HG03342 (cell line): ENCODE measurements at regions not wholly inside any gene's neighbourhood (a gene's known extent, or its start where the extent isn't known, plus 50 kb on each side); places are given as distances from the start of the nearest gene placed in this dataset.

ENCODE experiments used
- ATAC-seq: cut with Tn5 transposase; IDR thresholded peaks from one replicate; pipeline ENCODE4 v1.9.1; 2021; ENCODE audit warnings: mild to moderate bottlenecking, moderate library complexity; ENCODE audit not compliant: unreplicated experiment

DNA sequence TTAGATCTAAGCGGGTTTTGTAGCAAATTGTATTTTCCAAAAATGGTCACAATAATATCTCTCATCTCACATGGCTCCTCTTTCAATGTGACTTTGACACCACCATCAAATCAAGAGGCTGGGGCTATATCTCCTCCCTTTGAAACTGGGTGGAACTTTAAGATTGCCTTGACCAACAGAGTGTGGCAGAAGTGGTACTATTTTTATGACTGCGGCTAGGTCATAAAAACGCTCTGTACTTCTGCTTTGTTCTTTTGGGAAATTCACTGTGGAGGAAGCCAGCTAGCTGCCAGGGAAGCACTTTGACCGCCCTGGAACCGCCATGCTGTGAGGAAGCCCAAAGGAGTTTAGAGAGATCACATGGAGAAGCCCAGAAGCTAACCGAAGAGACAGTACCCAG lies 50.7 kb upstream of the ACOT11 start:
- no peak for ATAC-seq

GRCh38 chr1:54495954-54496353 lies 52.1 kb upstream of the ACOT11 start:
- ATAC-seq, result no peak

GRCh38 chr1:54493608-54494007 lies 54.4 kb upstream of the ACOT11 start:
- no peak for ATAC-seq

DNA sequence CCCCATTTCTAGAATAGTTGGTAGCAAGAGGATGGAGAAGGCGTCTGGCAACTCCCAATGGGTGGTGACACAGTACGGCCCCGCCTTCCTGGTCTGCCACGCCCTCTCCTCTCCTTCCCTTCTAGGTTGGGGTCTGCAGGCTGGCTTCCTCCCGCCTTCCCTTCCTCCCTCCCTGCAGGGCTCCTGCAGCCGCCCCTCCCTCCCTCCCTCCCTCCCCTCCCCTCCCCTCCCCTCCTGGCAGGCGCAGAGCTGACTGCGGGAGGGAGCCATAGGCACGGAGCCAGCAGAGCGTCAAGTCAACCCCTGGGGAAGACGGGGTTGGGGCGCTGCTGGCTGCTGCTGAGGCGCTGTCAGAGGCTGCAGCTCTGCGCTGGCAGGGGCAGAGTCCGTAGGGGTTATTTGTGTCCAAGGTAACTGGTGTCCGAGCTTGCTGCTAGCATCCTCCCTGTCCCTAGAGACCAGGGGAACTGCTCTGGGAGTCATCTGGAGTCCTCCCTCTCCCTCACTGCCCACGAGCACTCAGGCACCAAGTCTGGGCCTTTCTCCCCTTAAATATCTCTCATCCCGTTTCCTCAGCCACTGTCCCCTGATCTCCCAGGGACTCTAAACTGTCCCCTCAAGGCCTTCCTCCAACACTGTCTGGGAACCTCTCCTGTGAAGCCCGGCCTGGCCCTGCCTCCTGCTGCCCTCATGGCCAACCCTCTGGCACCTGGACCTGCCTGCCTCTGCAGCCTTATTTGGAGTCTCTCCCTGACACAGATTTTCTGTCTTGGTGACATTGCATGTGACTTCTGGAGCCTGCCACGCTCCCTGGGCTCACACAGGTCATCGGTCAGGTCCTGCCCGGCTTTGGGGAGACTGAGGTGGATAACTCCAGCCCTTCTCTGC lies 57.4 kb upstream of the ACOT11 start:
- ATAC-seq, result no peak

DNA sequence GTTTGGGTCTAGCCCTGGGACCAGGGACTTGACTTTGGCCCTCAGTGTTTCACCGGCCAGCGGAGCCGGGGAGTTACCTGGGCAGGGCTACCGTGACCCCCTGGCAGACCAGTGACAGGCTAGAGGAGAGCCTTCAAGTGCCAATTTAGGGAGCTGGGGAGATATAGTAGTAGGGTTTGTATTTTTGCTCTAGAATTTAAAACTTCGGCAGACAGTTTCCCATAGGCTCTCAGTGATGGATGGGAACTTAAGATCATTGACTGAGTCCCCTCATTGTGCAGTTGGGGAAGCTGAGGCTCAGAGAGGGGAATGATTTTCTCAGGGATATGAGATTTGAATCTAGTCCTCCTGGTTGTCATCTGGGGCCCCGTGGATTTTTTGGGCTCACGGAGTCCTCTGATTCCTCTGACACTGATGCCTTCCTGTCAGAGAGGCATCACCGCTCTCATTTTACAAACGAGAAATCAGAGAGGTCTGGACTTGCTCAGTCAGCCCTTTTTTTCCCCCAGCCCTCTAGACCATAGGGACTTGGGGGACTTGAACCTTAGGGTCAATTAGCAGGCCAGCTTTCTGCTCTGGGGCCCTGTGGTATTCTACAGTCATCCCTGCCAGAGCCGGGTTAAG lies 58.3 kb upstream of the ACOT11 start:
- no peak for ATAC-seq

- peak; percentile 61 for ATAC-seq
Observed at GRCh38 chr1:54488779-54489626, 59.0 kb upstream of the ACOT11 start.

GRCh38 chr1:54488065-54488750 lies 59.8 kb upstream of the ACOT11 start:
- ATAC-seq, result peak; percentile 51

DNA sequence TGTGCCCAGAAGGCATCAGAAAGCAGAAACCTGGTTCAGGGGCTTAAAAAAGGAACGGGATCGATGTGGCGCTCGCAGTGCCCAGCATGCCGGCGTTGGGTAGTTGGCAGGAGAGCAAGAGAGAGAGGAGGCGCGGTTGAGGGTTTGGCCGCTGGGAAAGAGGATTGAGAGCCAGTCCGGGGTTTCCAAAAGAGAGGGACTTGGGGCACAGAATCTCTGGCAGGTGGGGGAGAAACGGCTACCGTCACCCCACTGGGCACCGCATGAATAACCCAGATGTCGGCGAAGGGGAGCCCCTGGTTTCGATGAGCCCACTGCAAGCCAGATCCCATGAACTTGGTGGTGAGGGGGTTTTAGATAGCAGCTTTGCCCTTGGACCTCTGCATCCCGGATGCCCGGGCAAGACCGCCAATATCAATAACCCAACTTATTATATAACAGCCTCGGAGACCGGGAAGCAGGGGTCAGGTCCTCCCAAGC lies 60.4 kb upstream of the ACOT11 start:
- no peak for ATAC-seq

DNA sequence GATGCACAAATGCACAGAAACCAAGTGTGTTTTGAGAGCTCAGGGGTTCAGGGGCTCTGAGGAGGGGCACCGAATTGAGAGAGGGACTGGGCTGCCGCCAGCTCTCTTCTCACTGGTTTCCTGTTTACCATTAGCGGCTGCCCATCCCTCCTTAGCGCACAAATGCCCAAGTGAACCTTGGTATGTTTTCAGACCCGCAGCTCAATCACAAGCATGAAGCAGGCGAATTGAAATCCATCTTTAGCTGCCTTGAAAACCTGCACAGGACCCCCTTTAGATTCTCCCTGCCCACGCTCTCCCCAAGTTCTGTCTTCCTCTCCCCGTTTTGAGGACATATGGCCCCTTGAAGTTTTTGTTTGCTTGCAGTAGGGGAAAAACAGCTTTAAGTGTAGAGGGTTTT lies 61.1 kb upstream of the ACOT11 start:
- no peak for ATAC-seq

GRCh38 chr1:54485416-54485815 lies 62.6 kb upstream of the ACOT11 start:
- no peak for ATAC-seq

- ATAC-seq, result no peak
Observed at GRCh38 chr1:54483875-54484437, 64.1 kb upstream of the ACOT11 start.

- no peak for ATAC-seq
Observed at GRCh38 chr1:54481201-54481884, 66.7 kb upstream of the ACOT11 start.

DNA sequence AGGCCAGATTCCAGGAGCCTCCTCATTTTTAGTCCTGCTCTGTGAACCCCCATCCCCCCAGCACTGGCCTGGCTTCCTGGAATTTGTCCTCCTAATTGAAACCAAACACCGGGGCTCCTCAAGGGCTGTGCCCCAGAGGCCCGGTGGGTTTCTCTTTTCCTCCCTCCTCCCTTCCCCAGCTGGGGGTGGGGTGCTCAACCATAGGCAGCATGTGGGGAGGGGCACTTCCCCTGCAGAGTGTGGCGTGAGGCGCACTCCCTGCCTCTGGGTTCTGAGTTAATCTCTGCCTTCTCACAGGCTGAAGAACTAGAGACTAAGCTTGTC lies 67.5 kb upstream of the ACOT11 start:
- ATAC-seq, result no peak

DNA sequence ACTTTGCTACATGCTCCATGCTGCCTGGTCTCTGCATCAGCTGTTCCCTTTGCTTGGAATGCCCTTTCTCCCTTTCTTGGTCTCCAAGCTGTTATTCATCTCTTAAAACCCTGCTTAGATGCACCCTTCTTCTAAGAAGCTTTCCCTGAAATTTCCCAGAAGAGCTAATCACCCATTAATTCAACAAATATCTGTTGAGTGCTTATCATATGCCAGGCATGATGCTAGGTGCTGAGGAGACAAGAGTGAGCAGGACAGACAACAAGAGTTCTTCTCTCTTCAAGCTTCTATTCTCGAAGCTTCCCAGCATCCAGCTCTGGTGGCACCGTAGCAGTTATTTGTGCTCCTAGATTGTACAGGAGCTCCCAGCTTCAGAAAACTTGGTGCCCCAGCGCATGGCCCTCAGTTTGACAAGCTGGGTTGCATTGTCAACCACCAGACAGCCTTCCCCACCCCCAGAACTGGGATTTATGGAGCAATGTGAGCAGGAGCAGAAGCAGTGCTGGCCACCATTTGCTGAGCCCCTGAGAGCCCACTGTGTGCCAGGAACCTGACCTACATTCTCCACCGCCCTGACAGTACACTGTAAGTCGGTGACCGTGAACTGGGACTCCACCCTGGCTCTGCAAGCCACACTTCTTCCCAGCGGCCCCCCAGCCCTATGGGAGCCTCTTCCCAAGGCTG lies 68.0 kb upstream of the ACOT11 start:
- ATAC-seq, result no peak

DNA sequence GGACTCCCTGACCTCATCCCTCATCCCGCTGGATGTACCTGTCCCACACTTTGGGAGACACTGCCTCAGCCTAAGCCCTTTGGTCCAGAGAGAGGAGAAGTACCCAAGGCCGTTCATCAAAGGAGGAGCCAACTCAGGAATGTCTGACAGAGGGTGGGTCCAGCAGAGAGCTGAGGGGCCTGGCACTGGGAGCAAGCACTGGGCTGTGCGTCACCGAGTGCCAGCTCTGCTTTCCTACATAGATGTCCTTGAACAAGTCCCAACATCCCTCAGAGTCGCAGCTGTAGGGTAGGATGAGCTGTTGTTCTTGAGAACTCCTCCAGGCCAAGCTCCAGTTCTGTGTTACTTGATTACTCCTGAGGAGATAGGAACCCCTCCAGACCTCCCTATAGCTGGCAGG lies 68.8 kb upstream of the ACOT11 start:
- ATAC-seq, result no peak

- ATAC-seq, result no peak
Observed at GRCh38 chr1:54477153-54477561, 70.9 kb upstream of the ACOT11 start.

- ATAC-seq, result no peak
Observed at GRCh38 chr1:54476530-54477109, 70.4 kb upstream of the SSBP3 start.

DNA sequence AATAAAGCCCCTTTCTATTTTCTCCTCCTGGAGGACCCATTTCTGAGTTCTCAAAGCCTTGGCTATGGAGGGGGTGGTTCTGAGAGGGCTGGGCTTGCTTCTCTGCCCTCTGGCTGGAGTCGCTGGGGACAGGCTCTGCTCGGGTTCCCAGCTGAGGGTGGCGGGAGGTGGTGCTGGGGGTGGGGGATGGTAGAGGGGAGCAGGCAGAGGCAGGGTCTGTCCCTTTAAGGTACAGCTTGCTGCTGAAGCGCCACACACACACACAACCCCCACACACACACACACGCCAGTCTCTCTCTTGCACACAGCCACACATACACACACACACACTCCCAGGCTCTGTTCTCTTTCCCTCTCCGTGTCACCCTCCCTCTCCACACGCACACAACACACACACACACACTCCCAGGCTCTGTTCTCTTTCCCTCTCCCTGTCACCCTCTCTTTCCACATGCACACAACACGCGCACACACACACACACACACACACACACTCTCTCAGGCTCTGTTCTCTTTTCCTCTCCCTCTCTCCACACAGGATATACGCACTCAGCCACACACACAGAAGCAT lies 69.8 kb upstream of the SSBP3 start:
- no peak for ATAC-seq

- peak; percentile 42 for ATAC-seq
Observed at GRCh38 chr1:54475357-54475881, 69.2 kb upstream of the SSBP3 start.
